IMR-90 (cell line): ENCODE measurements at regions not wholly inside any gene's neighbourhood (a gene's known extent, or its start where the extent isn't known, plus 50 kb on each side); places are given as distances from the start of the nearest gene placed in this dataset.

ENCODE experiments used
- ATAC-seq: fragments of 200-7000 bp; cut with Tn5 transposase; 2 replicates; pipeline ENCODE4 v1.9.1; 2020; ENCODE audit warnings: low read depth, mild to moderate bottlenecking, moderate library complexity
- BruUV-seq: library from RNA; stranded (reverse); fragments of 400-500 nt; replicated peaks from 2 replicates; lab custom pipeline; 2021; lab: Mats Ljungman, UMichigan
- CTCF ChIA-PET: fragments of 300-600 bp; formaldehyde crosslinking; extraction: SDS; loops from one replicate; lab custom pipeline; 2021; ENCODE audit warnings: antibody characterized with exemption; lab: Yijun Ruan, JAX
- POLR2A ChIA-PET: fragments of 300-600 bp; sonication (Branson Sonifier 250); formaldehyde crosslinking; loops from one replicate; lab custom pipeline; 2022; ENCODE audit warnings: antibody characterized with exemption; ENCODE audit not compliant: unreplicated experiment; lab: Charles Lee
- DNase-seq: peaks from one replicate; pipeline ENCODE4 v3.0.0; 2013
- H2AFZ ChIP-seq: replicated peaks from 2 replicates; pipeline ENCODE3; 2013; ENCODE audit warnings: low read length, mild to moderate bottlenecking; ENCODE audit not compliant: poor library complexity
- H2AK5ac ChIP-seq: 2 replicates; pipeline ENCODE4 v1.6.1; 2013; ENCODE audit warnings: low read depth, low read length, inconsistent platforms
- H2AK9ac ChIP-seq: replicated peaks from 2 replicates; pipeline ENCODE3; 2013; ENCODE audit warnings: mild to moderate bottlenecking, low read depth, low read length, moderate library complexity; ENCODE audit not compliant: poor library complexity
- H2BK120ac ChIP-seq: 2 replicates; pipeline ENCODE4 v1.6.1; 2013; ENCODE audit warnings: low read depth, low read length, inconsistent platforms
- H2BK15ac ChIP-seq: 3 replicates; pipeline ENCODE4 v1.6.1; 2013; ENCODE audit warnings: low read depth, low read length, inconsistent platforms
- H2BK20ac ChIP-seq: 2 replicates; pipeline ENCODE4 v1.6.1; 2013; ENCODE audit warnings: low read depth, mild to moderate bottlenecking, inconsistent platforms, low read length, moderate library complexity
- H2BK5ac ChIP-seq: 2 replicates; pipeline ENCODE4 v1.6.1; 2013; ENCODE audit warnings: mild to moderate bottlenecking, low read depth, low read length, inconsistent platforms; ENCODE audit not compliant: poor library complexity, severe bottlenecking
- H3K14ac ChIP-seq: replicated peaks from 2 replicates; pipeline ENCODE4 v1.6.1; 2013; ENCODE audit warnings: low read depth, low read length, inconsistent platforms
- H3K18ac ChIP-seq: 2 replicates; pipeline ENCODE4 v1.6.1; 2013; ENCODE audit warnings: low read depth, low read length, control low read depth
- H3K23ac ChIP-seq: 2 replicates; pipeline ENCODE4 v1.6.1; 2013; ENCODE audit warnings: low read depth, low read length, inconsistent platforms
- H3K27ac ChIP-seq: 2 replicates; pipeline ENCODE4 v1.5.1; 2013; ENCODE audit warnings: mild to moderate bottlenecking, control low read depth, low read length; ENCODE audit not compliant: insufficient read depth
- H3K27me3 ChIP-seq: 2 replicates; pipeline ENCODE4 v1.6.1; 2013; ENCODE audit warnings: low read length; ENCODE audit not compliant: control insufficient read depth, insufficient read depth
- H3K36me3 ChIP-seq: 2 replicates; pipeline ENCODE4 v1.6.1; 2013; ENCODE audit warnings: low read length, mixed read lengths; ENCODE audit not compliant: control insufficient read depth, insufficient read depth
- H3K4ac ChIP-seq: 2 replicates; pipeline ENCODE4 v1.6.1; 2013; ENCODE audit warnings: low read depth, low read length, inconsistent platforms
- H3K4me1 ChIP-seq: 2 replicates; pipeline ENCODE4 v1.6.1; 2013; ENCODE audit warnings: low read length, mixed read lengths; ENCODE audit not compliant: control insufficient read depth, insufficient read depth
- H3K4me2 ChIP-seq: 2 replicates; pipeline ENCODE4 v1.6.1; 2013; ENCODE audit warnings: low read depth, mild to moderate bottlenecking, control low read depth, low read length, moderate library complexity
- H3K4me3 ChIP-seq: 2 replicates; pipeline ENCODE4 v1.5.1; 2013; ENCODE audit warnings: low read depth, mild to moderate bottlenecking, control low read depth, low read length, moderate library complexity; ENCODE audit not compliant: insufficient read depth
- H3K56ac ChIP-seq: 2 replicates; pipeline ENCODE4 v1.6.1; 2013; ENCODE audit warnings: low read length, inconsistent platforms; ENCODE audit not compliant: insufficient read depth; ENCODE audit errors: extremely low read depth
- H3K79me1 ChIP-seq, 2 experiments: 2 replicates each; pipeline ENCODE4 v1.6.1; 2013; ENCODE audit warnings: low read length in 2 of 2, inconsistent platforms in 1 of 2, low read depth in 1 of 2
- H3K9ac ChIP-seq: 2 replicates; pipeline ENCODE4 v1.6.1; 2013; ENCODE audit warnings: low read depth, low read length, control low read depth
- H3K9me1 ChIP-seq: 2 replicates; pipeline ENCODE4 v1.6.1; 2013; ENCODE audit warnings: low read length, inconsistent platforms; ENCODE audit not compliant: insufficient read depth
- H3K9me3 ChIP-seq: 2 replicates; pipeline ENCODE4 v1.6.1; 2013; ENCODE audit warnings: low read length; ENCODE audit not compliant: control insufficient read depth, insufficient read depth
- H4K20me1 ChIP-seq: 2 replicates; pipeline ENCODE4 v1.6.1; 2013; ENCODE audit warnings: low read length, inconsistent platforms; ENCODE audit not compliant: insufficient read depth
- H4K5ac ChIP-seq: 2 replicates; pipeline ENCODE4 v1.6.1; 2013; ENCODE audit warnings: mild to moderate bottlenecking, low read depth, low read length, control low read depth
- H4K8ac ChIP-seq, 2 experiments: 2 replicates each; pipeline ENCODE4 v1.6.1; 2013; ENCODE audit warnings: low read depth in 2 of 2, low read length in 2 of 2, control low read depth in 1 of 2, inconsistent platforms in 1 of 2
- H4K91ac ChIP-seq: 2 replicates; pipeline ENCODE4 v1.6.1; 2013; ENCODE audit warnings: low read depth, low read length, inconsistent platforms; ENCODE audit not compliant: insufficient read depth
- BHLHE40 ChIP-seq: fragments of 150-350 bp; IDR thresholded peaks from 2 replicates; pipeline ENCODE4 v1.6.1; 2016; ENCODE audit warnings: mild to moderate bottlenecking, low read depth, low read length
- FOS ChIP-seq: fragments of 150-350 bp; IDR thresholded peaks from 2 replicates; pipeline ENCODE4 v1.6.1; 2016; ENCODE audit warnings: low read depth, low read length
- MAFK ChIP-seq: IDR thresholded peaks from 2 replicates; pipeline ENCODE4 v1.6.1; 2012; ENCODE audit warnings: low read depth, low read length, improper control_type of control experiment
- MAZ ChIP-seq: IDR thresholded peaks from 2 replicates; pipeline ENCODE4 v1.6.1; 2012; ENCODE audit warnings: low read depth, mild to moderate bottlenecking, low read length, improper control_type of control experiment, moderate library complexity, borderline replicate concordance
- RAD21 ChIP-seq: IDR thresholded peaks from 2 replicates; pipeline ENCODE4 v1.6.1; 2012; ENCODE audit warnings: low read length, improper control_type of control experiment
- RCOR1 ChIP-seq: IDR thresholded peaks from 2 replicates; pipeline ENCODE4 v1.6.1; 2012; ENCODE audit warnings: mild to moderate bottlenecking, low read length, improper control_type of control experiment; ENCODE audit not compliant: insufficient replicate concordance
- SMC3 ChIP-seq: fragments of 150-350 bp; IDR thresholded peaks from 2 replicates; pipeline ENCODE4 v1.6.1; 2016; ENCODE audit warnings: low read depth, mild to moderate bottlenecking, antibody characterized with exemption, low read length, moderate library complexity
- WGBS, 2 experiments: methylation state at CpG; one replicate each; pipeline versions ENCODE4 v1.1.5 to v1.1.7; 2013; ENCODE audit warnings: missing lambda C conversion rate in 2 of 2; ENCODE audit not compliant: insufficient read length in 1 of 2; ENCODE audit errors: extremely low coverage in 2 of 2; 5-methylcytosine and 5-hydroxymethylcytosine counted together
- dilution Hi-C: fragments of 300-500 bp; cut with HindIII; formaldehyde crosslinking; loops from one replicate; pipeline ENCODE4 v1.14.3; 2018; ENCODE audit warnings: low sequenced_read_pairs; ENCODE audit not compliant: unreplicated experiment
- in situ Hi-C: fragments of 300-500 bp; cut with MboI; formaldehyde crosslinking; loops from 3 replicates; pipeline ENCODE4 v1.14.3; 2019; ENCODE audit warnings: low sequenced_read_pairs, inconsistent platforms, mixed read lengths
- intact Hi-C: fragments of 100-400 bp; cut with micrococcal nuclease; formaldehyde crosslinking; loops from 2 replicates; pipeline ENCODE4 v1.10.0; 2022
- TF ChIP-seq, protein P1 (sequence below): conservative IDR thresholded peaks from 2 replicates; pipeline ENCODE4 v1.5.1; 2012; ENCODE audit warnings: mild to moderate bottlenecking, low read depth, low read length, improper control_type of control experiment

DNA sequence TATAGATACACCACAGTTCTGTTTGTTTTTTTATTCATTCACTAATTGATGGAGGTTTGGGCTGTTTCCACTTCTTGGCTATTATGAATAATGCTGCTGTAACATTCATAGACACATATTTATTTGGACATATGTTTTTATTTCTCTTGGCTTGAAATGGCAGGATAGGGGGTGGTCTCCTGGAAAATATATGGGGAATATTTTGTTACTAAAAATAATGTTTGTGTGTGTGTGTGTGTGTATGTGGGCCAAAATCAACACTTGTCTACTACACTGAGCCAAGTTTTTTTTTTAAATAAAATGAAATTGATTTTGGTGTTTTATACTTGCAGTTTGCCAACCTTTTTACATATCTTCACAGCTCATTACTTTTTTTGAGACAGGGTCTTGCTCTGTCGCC is 264.4 kb upstream of the SULF2 start:
- intact Hi-C loops (no loop called here), in situ Hi-C loops (no loop called here), dilution Hi-C loops (no loop called here)
- Histone ChIP-seq H3K23ac (no peak overlapping the region), H3K36me3 (no peaks in the 10 kb centered on the region), H3K4ac (no peak overlapping the region), H3K4me1 (no peaks in the 10 kb centered on the region; the same call in 1 of the 2 replicates), H2AK9ac (no peak overlapping the region), H4K8ac (no peak overlapping the region), H3K4me2 (no peak overlapping the region), H2BK15ac (no peak overlapping the region), H2BK5ac (no peak overlapping the region), H4K91ac (no peak overlapping the region), H2BK120ac (no peak overlapping the region), H3K9me3 (peaks cover 3% of the 10 kb centered on the region), H4K20me1 (no peaks in the 10 kb centered on the region), H3K79me1 (no peaks in the 10 kb centered on the region), H2BK20ac (no peak overlapping the region), H2AFZ (no peak overlapping the region), H3K56ac (no peak overlapping the region), H3K4me3 (no peak overlapping the region), H3K9ac (no peak overlapping the region), H3K18ac (no peak overlapping the region), H4K5ac (no peak overlapping the region), H2AK5ac (no peak overlapping the region), H3K27me3 (no peaks in the 10 kb centered on the region; the same call in 1 of the 2 replicates), H3K9me1 (no peaks in the 10 kb centered on the region), H3K14ac (no peak overlapping the region), H3K27ac (no peak overlapping the region)
- ChIA-PET POLR2A (no interaction called here), CTCF (no interaction called here)
- no peak for ATAC-seq
- TF ChIP-seq SMC3 (no peak), BHLHE40 (no peak), RCOR1 (no peak), MAZ (no peak), RAD21 (no peak), FOS (no peak), MAFK (no peak)
- TF ChIP-seq, protein P1, sequence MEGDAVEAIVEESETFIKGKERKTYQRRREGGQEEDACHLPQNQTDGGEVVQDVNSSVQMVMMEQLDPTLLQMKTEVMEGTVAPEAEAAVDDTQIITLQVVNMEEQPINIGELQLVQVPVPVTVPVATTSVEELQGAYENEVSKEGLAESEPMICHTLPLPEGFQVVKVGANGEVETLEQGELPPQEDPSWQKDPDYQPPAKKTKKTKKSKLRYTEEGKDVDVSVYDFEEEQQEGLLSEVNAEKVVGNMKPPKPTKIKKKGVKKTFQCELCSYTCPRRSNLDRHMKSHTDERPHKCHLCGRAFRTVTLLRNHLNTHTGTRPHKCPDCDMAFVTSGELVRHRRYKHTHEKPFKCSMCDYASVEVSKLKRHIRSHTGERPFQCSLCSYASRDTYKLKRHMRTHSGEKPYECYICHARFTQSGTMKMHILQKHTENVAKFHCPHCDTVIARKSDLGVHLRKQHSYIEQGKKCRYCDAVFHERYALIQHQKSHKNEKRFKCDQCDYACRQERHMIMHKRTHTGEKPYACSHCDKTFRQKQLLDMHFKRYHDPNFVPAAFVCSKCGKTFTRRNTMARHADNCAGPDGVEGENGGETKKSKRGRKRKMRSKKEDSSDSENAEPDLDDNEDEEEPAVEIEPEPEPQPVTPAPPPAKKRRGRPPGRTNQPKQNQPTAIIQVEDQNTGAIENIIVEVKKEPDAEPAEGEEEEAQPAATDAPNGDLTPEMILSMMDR, result no peak
- DNase-seq, result no peak
- no CpG with 5 or more reads among the region's 1 CpG for WGBS, 2 experiments
- BruUV-seq, result no TSS peak
